ENCODE measurements at regions not wholly inside any gene's neighbourhood (a gene's known extent, or its start where the extent isn't known, plus 50 kb on each side); places are given as distances from the start of the nearest gene placed in this dataset.
A peak's percentile ranks its signal among the peaks of the same experiment; 100 is the strongest.
"Not testable (repeated sequence)": the region's sequence is repeated elsewhere in the genome, so short reads cannot be mapped to it uniquely, and the experiment has no call there.

DNA sequence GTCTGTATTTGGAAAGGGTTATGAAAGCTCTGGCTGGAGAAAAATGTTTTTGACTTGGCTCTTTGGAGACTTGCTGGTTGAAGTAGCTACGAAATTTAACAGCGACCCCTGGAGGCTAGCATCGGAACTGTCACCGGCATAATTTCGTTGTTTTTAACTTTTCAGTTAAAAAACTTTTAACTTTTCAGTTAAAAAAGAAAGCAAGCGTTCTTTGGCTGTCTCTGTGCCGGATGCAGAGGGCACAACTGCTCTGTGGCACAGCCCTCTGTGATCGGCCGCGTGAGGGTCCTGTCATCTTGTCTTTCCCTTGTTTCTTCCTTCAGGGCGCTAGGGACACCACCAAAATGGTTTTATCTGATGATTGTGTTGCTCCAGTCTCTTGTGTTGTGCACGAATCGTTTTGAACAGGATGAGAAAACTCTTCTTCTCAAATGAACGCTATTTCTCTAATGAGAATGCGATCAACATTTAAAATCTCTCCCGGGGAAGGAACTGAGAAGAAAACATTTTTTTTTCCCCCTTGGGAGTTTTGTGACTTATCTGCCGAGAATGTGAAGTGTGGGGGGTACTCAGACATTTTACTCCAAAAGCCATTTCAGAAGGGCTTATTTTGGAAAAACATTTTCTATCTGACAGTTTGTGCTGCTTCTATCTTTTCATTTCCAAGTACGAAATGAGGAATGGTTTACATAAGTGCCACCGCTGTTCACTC, 57.1 kb downstream of the ADCYAP1 start:
- peak; percentile 68 for DNase-seq (ENCODE audit: low spot score)

DNA sequence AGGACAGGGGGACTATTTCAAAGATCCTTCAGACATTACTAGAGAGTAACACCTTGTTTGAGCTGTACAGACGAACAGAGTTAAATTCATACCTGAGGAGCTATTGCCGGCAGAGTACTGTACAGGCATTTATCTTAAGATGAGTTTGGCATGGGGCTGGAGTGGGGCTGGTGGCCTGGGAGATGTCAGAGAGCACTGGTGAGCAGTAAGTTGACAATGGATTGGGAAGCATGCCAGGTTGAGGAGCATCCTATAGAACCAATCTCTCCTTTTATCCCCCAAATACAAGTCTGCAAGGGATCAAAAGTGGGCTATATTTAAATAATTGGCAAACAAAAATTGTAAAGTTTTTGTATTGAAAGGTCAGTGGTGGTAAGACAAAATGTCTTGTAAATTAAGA, 58.6 kb downstream of the ADCYAP1 start:
- DNase-seq (ENCODE audit: low spot score), result no peak

DNA sequence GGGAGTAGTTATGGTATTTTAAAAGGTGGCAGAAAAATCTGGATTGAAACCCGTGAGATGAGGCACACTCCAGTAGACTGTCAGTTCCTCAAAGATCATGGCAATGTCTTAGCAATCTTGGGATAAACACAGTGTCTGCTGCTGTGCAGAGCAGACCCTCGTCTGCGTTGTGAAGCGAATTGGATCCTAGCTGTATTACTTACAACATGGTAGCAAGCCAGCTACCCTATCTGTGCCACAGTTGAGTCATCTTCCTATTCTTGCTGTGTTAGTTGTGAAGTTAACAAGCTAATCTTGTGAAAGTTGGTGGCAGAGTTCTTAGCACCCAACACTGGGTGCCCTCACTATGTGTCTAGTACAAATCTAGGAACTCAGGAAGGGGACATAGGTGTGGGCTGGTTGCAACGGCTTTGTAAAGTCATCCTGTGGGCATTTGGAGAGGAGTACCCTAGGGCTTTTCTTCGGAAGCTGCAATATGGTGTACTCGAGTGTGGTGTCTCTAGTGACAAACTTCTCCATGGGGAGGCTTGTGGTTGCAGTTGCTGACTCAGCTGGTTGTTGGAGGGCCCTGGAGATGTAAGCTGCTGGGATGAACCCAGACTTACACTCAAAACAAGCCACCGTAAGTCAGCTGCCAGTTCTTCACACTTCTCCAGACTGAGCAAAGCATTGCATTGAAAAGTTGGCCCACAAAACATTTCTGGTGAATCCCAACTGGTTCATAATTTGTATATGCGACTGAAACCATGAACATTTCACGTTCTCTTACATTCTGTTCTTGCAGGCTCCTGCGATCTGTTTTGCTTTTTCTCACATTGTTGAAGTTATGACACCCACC, 61.5 kb downstream of the ADCYAP1 start:
- no peak for DNase-seq (ENCODE audit: low spot score)

DNA sequence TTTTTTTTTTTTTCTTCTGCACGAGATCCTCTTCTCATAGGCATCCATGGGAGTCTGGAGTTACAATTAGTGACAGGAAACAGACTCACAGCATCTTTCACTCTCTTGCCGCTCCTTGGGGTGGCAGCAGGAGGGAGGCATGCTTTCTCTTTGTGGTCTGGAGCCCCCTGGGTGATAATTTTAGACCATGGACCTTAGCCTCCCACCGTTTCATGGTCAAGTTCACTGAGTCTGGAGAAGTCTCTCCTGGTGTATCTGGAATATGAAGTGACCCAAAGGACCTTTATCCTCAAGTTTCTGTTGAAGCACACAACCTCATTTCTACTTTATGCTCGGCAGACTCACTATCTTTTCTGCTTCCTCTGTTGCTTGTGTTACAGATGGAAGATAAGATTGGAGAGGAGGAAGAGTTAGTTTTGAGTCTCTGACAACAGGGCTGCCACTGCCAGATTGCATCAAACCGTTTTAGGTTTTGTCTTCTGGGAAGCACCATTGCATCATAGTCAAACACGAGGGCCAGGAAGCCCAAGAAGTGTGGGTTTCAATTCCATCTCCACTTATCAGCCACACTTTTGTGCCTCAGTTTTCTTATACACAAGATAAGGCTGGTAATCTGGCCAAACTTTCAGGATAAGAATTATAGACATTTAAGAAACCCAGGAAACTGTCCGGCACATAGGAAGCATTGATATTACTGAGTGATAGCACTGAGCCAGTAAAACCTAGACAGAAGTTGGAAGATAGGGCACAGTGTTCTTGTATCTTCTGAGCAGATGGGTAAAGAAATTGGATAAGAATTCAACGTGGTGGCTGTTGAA, 62.3 kb downstream of the ADCYAP1 start:
- DNase-seq (ENCODE audit: low spot score), result no peak

DNA sequence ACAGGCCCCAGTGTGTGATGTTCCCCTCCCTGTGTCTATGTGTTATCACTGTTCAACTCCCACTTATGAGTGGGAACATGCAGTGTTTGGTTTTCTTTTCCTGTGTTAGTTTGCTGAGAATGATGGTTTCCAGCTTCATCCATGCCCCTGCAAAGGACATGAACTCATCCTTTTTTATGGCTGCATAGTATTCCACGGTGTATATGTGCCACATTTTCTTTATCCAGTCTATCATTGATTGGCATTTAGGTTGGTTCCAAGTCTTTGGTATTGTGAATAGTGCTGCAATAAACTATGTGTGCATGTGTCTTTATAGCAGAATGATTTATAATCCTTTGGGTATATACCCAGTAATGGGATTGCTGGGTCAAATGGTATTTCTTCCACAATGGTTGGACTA, 64.2 kb downstream of the ADCYAP1 start:
- not testable (repeated sequence) for DNase-seq (ENCODE audit: low spot score)

DNA sequence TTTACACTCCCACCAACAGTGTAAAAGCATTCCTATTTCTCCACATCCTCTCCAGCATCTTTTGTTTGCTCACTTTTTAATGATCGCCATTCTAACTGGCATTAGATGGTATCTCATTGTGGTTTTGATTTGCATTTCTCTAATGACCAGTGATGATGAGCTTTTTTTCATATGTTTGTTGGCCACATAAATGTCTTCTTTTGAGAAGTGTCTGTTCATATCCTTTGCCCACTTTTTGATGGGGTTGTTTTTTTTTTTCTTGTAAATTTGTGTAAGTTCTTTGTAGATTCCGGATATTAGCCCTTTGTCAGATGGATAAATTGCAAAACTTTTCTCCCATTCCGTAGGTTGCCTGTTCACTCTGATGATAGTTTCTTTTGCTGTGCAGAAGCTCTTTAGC, 64.6 kb downstream of the ADCYAP1 start:
- not testable (repeated sequence) for DNase-seq (ENCODE audit: low spot score)

DNA sequence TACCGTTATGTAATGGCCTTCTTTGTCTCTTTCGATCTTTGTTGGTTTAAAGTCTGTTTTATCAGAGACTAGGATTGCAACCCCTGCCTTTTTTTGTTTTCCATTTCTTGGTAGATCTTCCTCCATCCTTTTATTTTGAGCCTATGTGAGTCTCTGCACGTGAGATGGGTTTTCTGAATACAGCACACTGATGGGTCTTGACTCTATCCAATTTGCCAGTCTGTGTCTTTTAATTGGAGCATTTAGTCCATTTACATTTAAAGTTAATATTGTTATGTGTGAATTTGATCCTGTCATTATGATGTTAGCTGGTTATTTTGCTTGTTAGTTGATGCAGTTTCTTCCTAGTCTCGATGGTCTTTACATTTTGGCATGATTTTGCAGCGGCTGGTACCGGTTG, 69.9 kb downstream of the ADCYAP1 start:
- DNase-seq (ENCODE audit: low spot score), result not testable (repeated sequence)

DNA sequence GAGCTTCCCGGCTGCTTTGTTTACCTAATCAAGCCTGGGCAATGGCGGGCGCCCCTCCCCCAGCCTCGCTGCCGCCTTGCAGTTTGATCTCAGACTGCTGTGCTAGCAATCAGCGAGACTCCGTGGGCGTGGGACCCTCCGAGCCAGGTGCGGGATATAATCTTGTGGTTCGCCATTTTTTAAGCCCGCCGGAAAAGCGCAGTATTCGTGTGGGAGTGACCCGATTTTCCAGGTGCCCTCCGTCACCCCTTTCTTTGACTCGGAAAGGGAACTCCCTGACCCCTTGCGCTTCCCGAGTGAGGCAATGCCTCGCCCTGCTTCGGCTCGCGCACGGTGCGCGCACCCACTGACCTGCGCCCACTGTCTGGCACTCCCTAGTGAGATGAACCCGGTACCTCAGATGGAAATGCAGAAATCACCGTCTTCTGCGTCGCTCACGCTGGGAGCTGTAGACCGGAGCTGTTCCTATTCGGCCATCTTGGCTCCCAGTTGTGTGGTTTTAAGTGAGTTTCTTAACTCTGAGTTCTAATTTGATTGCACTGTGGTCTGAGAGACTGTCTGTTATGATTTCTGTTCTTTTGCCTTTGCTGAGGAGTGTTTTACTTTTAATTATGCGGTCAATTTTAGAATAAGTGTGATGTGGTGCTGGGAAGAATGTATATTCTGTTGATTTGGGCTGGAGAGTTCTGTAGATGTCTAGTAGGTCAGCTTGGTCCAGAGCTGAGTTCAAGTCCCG, 71.9 kb downstream of the ADCYAP1 start:
- not testable (repeated sequence) for DNase-seq (ENCODE audit: low spot score)

DNA sequence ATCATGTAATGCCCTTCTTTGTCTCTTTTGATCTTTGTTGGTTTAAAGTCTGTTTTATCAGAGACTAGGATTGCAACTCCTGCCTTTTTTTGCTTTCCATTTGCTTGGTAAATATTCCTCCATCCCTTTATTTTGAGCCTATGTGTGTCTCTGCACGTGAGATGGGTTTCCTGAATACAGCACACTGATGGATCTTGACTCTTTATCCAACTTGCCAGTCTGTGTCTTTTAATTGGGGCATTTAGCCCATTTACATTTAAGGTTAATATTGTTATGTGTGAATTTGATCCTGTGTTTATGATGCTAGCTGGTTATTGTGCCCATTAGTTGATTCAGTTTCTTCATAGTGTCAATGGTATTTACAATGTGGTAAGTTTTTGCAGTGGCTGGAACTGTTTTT, 72.7 kb downstream of the ADCYAP1 start:
- DNase-seq (ENCODE audit: low spot score), result not testable (repeated sequence)

DNA sequence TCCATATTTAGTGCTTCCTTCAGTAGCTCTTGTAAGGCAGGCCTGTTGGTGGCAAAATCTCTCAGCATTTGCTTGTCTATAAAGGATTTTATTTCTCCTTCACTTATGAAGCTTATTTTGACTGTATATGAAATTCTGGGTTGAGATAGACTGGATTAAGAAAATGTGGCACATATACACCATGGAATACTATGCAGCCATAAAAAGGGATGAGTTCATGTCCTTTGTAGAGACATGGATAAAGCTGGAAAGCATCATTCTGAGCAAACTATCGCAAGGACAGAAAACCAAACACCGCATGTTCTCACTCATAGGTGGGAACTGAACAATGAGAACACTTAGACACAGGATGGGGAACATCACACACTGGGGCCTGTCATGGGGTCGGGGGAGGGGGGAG, 73.1 kb downstream of the ADCYAP1 start:
- DNase-seq (ENCODE audit: low spot score), result not testable (repeated sequence)

DNA sequence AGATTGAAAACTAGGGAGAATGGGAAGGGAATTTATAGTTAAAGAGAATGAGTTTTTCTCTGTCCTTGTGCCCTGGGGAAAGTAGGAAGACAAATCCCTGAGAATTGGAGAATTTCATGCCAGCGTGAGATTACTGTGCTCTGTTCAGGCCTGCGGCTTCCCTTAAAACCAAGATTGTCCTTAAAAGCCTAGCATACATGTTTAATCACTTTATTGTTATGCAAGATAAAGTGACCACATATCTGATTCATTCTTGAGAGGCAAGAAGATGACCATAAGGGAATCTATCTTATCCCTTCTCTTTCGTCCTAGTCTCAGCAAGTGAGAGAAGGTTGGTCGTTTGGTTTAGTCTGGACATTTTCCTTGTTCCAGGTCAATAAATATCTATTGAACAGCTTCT, 75.9 kb downstream of the ADCYAP1 start:
- no peak for DNase-seq (ENCODE audit: low spot score)

DNA sequence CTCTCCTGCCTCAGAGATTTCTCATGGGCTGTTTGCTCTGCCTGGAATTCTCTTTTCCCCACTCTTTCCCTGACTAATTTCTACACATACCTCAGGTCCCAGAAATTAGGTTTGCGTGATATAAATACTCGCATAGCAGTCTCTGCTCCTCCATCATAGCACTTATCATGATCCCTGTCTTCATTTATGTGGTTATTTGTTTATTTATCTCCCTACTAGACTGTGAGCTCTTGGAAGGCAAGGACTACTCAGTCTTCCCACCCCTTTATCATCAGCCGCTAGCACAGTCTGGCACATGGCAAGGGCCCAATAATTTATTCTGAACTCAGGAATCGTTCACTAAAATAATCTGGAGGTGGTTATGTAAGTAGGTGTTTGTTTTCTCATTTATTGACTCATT, 79.3 kb downstream of the ADCYAP1 start:
- no peak for DNase-seq (ENCODE audit: low spot score)

DNA sequence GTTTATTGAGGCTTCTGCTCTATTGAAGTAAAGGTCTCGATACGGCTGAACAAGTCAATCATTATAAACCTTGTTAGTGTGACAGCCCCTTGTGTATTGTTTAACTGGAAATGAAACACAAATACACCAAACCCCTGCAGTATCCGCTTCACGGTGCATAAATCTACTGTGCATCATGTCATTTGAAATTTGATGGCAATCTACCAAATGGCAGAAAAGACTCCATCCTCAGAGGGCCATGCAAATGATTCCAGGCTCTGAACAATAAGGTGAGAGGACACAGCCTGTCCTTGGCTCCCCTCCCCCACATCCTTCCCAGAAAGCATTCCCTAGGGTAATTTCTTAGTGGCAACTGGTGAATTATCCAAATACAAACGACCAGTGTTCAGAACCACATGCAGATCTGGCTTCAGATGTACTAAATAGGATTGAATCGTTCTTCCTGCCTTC, 80.6 kb downstream of the ADCYAP1 start:
- no peak for DNase-seq (ENCODE audit: low spot score)

DNA sequence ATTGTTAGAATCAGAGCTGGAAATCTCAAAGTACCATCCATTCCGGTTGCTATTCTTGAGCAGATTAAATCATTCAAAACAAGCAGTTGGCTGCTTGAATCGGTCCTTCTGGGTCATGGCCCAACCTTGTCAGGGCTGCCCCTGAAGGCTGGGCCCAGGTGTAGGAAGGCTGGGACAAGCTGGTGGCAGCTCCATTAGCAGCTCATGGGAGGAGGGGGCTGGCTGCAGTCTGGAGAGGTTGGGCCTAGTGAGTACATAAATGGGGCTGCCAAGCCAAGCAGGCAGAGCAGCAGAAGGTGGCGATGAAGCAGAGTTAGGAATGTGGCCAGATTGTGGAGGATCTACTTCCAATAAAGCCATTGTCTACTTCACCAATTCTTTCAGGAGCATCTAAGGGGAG, 81.4 kb downstream of the ADCYAP1 start:
- DNase-seq (ENCODE audit: low spot score), result no peak

DNA sequence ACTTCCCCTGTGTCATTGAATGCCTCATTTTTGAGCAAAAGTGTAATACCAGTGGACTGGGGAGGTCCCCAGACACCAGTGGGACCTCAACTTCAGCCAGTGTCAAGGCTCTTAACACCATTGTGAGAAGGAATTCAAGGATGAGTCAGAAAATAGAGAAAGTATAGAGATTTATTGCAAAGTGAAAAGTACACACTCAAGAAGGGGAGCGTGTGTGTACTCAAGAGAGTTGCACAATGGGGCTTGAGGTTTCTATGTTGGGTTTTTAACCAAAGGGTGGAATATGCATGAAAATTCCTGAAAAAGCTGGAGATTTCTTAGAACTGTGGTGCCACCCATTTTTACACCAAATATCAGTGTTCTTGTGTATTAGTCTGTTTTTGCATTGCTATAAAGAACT, 81.9 kb downstream of the ADCYAP1 start:
- no peak for DNase-seq (ENCODE audit: low spot score)

DNA sequence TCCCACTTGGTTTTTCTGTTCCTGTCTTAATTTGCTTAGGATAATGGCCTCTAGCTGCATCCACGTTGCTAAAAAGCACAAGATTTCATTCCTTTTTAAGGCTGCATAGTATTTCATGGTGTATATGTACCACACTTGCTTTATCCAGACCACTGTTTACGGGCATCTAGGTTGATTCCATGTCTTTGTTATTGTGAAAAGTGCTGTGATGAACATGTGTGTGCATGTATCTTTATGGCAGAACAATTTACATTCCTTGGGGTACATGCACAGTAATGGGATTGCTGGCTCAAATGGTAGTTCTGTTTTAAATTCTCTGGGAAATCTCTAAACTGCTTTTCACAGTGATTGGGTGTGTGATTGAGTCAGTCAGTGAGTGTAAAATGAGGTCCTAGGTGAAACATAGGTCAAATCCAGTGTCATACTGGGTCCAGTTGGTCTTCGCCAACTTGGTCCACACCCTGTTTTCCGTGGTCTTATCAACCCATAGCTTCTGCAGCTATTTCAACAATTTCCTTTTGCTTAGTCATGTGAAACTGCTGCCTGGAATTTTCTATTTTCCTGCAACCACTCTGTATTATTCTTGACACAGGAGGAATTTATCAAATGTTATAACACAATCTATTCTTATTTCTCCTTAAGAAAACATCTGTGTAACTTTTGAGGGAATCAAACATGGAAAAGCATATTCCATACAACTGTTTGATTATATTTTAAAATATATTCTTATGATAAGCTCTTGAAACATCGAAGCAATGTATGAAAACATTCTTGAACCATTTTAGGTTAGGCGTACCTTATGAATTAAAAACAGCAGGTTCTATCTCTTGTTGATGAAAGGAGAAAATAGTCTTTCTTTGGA, 82.9 kb downstream of the ADCYAP1 start:
- DNase-seq (ENCODE audit: low spot score), result peak; percentile 54

DNA sequence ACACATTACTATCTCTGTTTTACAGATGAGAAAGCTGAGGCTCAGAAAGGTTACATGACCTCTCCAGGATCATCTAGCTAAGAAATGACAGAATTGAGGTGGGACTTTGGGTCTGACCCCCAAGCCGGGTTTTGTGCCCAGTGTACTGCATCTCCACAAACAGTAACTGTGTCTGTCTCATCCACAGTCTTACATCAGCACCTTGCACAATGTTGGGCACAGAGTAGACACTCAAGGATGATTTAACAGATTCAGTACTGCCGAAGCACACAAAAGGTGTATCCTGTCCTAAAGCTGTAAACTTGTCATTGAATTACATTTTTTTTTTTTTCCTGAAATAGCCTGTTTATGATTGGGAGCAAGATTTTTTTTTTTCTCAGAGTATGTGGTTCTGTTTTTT, 84.8 kb downstream of the ADCYAP1 start:
- DNase-seq (ENCODE audit: low spot score), result no peak

DNA sequence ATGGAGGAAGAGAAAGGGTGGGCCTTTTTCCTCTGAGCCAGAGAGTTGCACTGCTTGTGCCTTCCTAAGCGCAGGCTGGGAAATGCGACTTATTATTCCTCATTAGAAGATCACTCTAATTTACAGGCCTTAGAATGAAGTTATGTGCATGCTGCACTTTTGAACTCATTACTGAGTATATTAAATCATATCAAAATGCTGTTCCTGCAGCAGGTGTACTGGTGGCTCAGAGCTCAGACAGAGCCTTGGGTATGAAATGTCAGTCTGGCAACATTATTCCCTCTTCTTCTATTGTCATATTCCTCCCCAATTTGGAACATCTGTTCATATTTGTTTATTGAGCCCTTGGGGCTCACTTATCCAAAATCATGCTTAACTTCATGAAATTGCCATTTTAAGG, 85.5 kb downstream of the ADCYAP1 start:
- no peak for DNase-seq (ENCODE audit: low spot score)

DNA sequence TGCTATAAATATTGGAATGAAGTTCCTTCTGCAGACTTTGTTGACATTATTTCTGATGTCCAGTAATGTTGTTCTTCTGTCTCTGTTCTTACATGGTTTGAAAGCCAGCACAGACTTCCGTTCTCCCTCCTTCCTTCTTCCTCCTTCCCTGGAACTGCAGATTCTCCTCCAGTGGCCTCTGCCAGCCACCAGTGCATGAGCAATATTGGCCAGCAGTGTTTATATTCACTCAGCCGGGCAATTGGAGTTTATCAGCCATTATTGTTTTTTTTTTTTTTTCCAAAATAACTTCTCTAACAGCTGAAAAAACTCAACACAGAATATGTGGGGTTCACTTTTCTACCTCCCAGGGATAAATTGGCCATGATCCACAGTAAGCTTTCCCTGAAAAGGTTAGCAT, 86.8 kb downstream of the ADCYAP1 start:
- DNase-seq (ENCODE audit: low spot score), result no peak

DNA sequence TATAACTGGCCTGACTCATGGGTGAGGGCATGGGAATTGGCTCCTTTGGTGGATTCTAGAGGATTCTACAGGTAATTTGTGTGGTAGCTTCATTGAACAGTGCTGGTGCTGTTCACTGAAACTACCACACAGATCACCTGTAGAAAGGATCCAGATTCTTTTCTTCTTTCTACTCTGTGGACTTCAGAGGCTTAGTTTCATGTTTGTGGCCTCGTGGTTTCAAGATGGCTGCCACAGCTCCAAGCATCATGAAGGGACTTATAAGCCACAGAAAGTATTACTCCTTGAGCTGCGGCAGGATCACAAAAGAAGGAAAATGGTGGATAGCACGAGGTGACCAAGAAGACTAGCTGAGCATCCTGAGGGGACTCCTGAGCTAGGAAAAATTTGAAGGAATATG, 88.9 kb downstream of the ADCYAP1 start:
- DNase-seq (ENCODE audit: low spot score), result no peak

DNA sequence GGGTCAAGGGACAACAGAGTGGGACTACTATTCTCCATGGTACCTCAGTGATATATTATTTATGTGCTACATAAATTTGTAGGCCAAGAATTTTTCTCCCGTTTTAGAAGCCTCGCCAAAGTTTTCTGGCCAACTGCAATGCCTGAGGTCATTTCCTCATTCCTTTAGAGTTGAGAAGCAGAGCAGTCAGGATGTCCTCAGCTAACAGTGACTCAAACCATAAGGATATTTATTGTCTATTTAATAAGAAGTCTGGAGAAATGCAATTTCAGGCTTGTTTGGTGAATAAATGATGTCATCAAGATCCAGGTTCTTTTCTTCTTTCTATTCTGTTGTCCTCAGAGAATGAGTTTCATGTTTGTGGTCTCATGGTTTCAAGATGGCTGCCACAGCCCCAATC, 91.0 kb downstream of the ADCYAP1 start:
- DNase-seq (ENCODE audit: low spot score), result peak; percentile 76

Data from GM03348 (cell line).